DND-41 (cell line): ENCODE measurements at regions not wholly inside any gene's neighbourhood (a gene's known extent, or its start where the extent isn't known, plus 50 kb on each side); places are given as distances from the start of the nearest gene placed in this dataset.

ENCODE experiments used
- CTCF ChIP-seq: IDR thresholded peaks from 2 replicates; pipeline ENCODE4 v1.5.1; 2012; ENCODE audit warnings: borderline replicate concordance, low read length, moderate library complexity, mild to moderate bottlenecking; ENCODE audit not compliant: poor library complexity, severe bottlenecking; ENCODE audit errors: extremely low read depth
- EZH2 ChIP-seq: IDR thresholded peaks from 3 replicates; pipeline ENCODE4 v1.6.1; 2012; ENCODE audit warnings: borderline replicate concordance, low read depth, mild to moderate bottlenecking, moderate library complexity, low read length, inconsistent platforms; ENCODE audit not compliant: severe bottlenecking

GRCh38 chr13:28583651-28584091 lies 75.3 kb upstream of the POMP start:
- TF ChIP-seq CTCF = no peak
- TF ChIP-seq EZH2 = no peak
